ENCODE measurements at regions not wholly inside any gene's neighbourhood (a gene's known extent, or its start where the extent isn't known, plus 50 kb on each side); places are given as distances from the start of the nearest gene placed in this dataset.

DNA sequence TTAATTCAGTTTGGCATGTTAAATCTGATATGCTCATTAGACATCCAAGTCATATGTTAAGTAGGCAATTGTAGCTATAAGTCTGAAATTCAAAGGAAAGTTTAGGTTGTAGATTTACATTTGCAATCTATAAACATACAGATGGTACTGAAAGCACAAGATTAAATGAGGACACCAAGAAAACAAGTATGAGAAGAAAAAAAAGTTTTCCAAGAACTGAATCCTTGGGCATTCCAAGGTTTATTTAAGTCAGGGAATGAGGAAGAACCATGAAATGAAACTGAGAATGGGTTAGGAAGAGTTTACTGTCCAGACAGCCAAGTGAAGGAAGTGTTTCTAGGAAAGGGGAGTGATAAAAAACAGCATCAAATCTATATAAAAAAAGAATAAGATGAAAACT, 756.1 kb upstream of the DPPA4 start:
- H3K36me3 ChIP-seq (ENCODE audit: control insufficient read depth in 2 of 2, insufficient read depth in 2 of 2, low read length in 2 of 2) = no peaks in the 10 kb centered on the region
- no peak overlapping the region for H3K27ac ChIP-seq (ENCODE audit: low read length)
- no peaks in the 10 kb centered on the region for H3K27me3 ChIP-seq (ENCODE audit: control insufficient read depth in 1 of 2, insufficient read depth in 2 of 2, low read length in 2 of 2)
- no peak overlapping the region for H3K4me3 ChIP-seq (ENCODE audit: low read length in 2 of 2)
- H3K9me3 ChIP-seq (ENCODE audit: control insufficient read depth in 2 of 2, low read length in 2 of 2) = no peaks in the 10 kb centered on the region
- peaks cover 4% of the 10 kb centered on the region for H3K4me1 ChIP-seq (ENCODE audit: control insufficient read depth, insufficient read depth, low read length)
- no peak overlapping the region for H3K9ac ChIP-seq (ENCODE audit: low read length in 2 of 2)

DNA sequence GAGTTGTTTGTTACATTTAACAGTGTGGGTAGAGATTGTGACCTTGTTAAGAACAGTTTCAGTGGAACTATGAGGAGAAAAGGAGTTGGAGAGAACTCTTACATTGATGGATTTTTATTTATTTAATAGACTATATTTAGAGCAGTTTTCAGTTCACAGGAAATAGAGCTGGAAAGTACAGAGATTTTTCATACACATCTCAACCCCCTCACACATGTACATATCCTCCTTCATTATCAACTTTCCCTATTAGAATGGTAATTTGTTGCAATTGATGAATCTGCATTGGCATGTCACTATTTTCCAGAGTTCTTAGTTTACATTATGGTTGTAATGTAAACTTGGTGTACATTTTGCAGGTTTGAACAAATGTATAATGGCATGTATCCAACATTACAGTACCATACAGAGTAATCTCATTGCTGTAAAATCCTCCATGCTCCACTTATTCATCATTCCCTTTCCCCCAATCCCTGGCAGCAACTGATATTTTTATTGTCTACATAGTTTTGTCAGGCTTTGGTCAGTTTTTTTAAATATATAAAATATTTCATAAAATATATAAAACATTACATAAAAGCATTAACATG, 756.6 kb upstream of the DPPA4 start:
- Histone ChIP-seq H3K4me3 (ENCODE audit: low read length in 2 of 2) (no peak overlapping the region), H3K27ac (ENCODE audit: low read length) (no peak overlapping the region), H3K27me3 (ENCODE audit: control insufficient read depth in 1 of 2, insufficient read depth in 2 of 2, low read length in 2 of 2) (no peaks in the 10 kb centered on the region), H3K9me3 (ENCODE audit: control insufficient read depth in 2 of 2, low read length in 2 of 2) (no peaks in the 10 kb centered on the region), H3K4me1 (ENCODE audit: control insufficient read depth, insufficient read depth, low read length) (peaks cover 4% of the 10 kb centered on the region), H3K9ac (ENCODE audit: low read length in 2 of 2) (no peak overlapping the region), H3K36me3 (ENCODE audit: control insufficient read depth in 2 of 2, insufficient read depth in 2 of 2, low read length in 2 of 2) (no peaks in the 10 kb centered on the region)

GRCh38 chr3:110099711-110100110, 762.4 kb upstream of the DPPA4 start:
- Histone ChIP-seq H3K27ac (ENCODE audit: low read length) (no peak overlapping the region), H3K9ac (ENCODE audit: low read length in 2 of 2) (no peak overlapping the region)

GRCh38 chr3:110101361-110101760, 764.0 kb upstream of the DPPA4 start:
- no peaks in the 10 kb centered on the region for H3K36me3 ChIP-seq (ENCODE audit: control insufficient read depth in 2 of 2, insufficient read depth in 2 of 2, low read length in 2 of 2)
- no peak overlapping the region for H3K9ac ChIP-seq (ENCODE audit: low read length in 2 of 2)
- H3K4me3 ChIP-seq (ENCODE audit: low read length in 2 of 2) = no peak overlapping the region
- H3K9me3 ChIP-seq (ENCODE audit: control insufficient read depth in 2 of 2, low read length in 2 of 2) = no peaks in the 10 kb centered on the region
- H3K4me1 ChIP-seq (ENCODE audit: control insufficient read depth, insufficient read depth, low read length) = no peaks in the 10 kb centered on the region
- H3K27ac ChIP-seq (ENCODE audit: low read length) = no peak overlapping the region
- no peaks in the 10 kb centered on the region for H3K27me3 ChIP-seq (ENCODE audit: control insufficient read depth in 1 of 2, insufficient read depth in 2 of 2, low read length in 2 of 2)

More at GRCh38 chr3:110099711-110100110, 762.4 kb upstream of the DPPA4 start:
- Histone ChIP-seq H3K36me3 (ENCODE audit: control insufficient read depth in 2 of 2, insufficient read depth in 2 of 2, low read length in 2 of 2) (no peaks in the 10 kb centered on the region), H3K4me1 (ENCODE audit: control insufficient read depth, insufficient read depth, low read length) (no peaks in the 10 kb centered on the region), H3K27me3 (ENCODE audit: control insufficient read depth in 1 of 2, insufficient read depth in 2 of 2, low read length in 2 of 2) (no peaks in the 10 kb centered on the region), H3K9me3 (ENCODE audit: control insufficient read depth in 2 of 2, low read length in 2 of 2) (no peaks in the 10 kb centered on the region), H3K4me3 (ENCODE audit: low read length in 2 of 2) (no peak overlapping the region)

DNA sequence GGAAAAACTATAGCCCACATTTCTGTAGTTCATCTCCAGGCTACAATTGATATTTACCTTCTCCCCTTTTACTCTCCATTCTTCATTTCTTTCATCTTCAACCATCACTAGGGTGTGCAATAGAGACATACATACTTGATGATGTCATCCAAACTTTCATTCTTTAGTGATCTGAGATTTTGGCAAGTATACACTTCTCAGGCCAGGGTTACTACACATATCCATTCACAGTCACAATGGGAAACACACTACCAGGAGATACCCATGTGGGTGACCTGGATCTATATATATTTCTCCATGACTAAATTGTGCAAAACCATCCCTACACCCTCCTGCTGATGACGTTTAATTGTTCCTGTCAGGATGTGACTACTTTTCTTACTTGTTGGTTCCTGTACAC, 769.5 kb upstream of the DPPA4 start:
- Histone ChIP-seq H3K4me3 (ENCODE audit: low read length in 2 of 2) (no peak overlapping the region), H3K9me3 (ENCODE audit: control insufficient read depth in 2 of 2, low read length in 2 of 2) (no peaks in the 10 kb centered on the region), H3K9ac (ENCODE audit: low read length in 2 of 2) (no peak overlapping the region), H3K27ac (ENCODE audit: low read length) (no peak overlapping the region), H3K4me1 (ENCODE audit: control insufficient read depth, insufficient read depth, low read length) (no peaks in the 10 kb centered on the region), H3K27me3 (ENCODE audit: control insufficient read depth in 1 of 2, insufficient read depth in 2 of 2, low read length in 2 of 2) (no peaks in the 10 kb centered on the region), H3K36me3 (ENCODE audit: control insufficient read depth in 2 of 2, insufficient read depth in 2 of 2, low read length in 2 of 2) (no peaks in the 10 kb centered on the region)

- no peak overlapping the region for H3K27ac ChIP-seq (ENCODE audit: low read length)
- H3K4me1 ChIP-seq (ENCODE audit: control insufficient read depth, insufficient read depth, low read length) = no peaks in the 10 kb centered on the region
- H3K27me3 ChIP-seq (ENCODE audit: control insufficient read depth in 1 of 2, insufficient read depth in 2 of 2, low read length in 2 of 2) = no peaks in the 10 kb centered on the region
- H3K9ac ChIP-seq (ENCODE audit: low read length in 2 of 2) = no peak overlapping the region
- H3K4me3 ChIP-seq (ENCODE audit: low read length in 2 of 2) = no peak overlapping the region
- H3K9me3 ChIP-seq (ENCODE audit: control insufficient read depth in 2 of 2, low read length in 2 of 2) = no peaks in the 10 kb centered on the region
- no peaks in the 10 kb centered on the region for H3K36me3 ChIP-seq (ENCODE audit: control insufficient read depth in 2 of 2, insufficient read depth in 2 of 2, low read length in 2 of 2)
These were observed 786.6 kb upstream of the DPPA4 start for GRCh38 chr3:110123946-110124345.

GRCh38 chr3:110126065-110126464, 788.7 kb upstream of the DPPA4 start:
- Histone ChIP-seq H3K9me3 (ENCODE audit: control insufficient read depth in 2 of 2, low read length in 2 of 2) (no peaks in the 10 kb centered on the region), H3K4me3 (ENCODE audit: low read length in 2 of 2) (no peak overlapping the region), H3K27ac (ENCODE audit: low read length) (no peak overlapping the region), H3K4me1 (ENCODE audit: control insufficient read depth, insufficient read depth, low read length) (no peaks in the 10 kb centered on the region), H3K27me3 (ENCODE audit: control insufficient read depth in 1 of 2, insufficient read depth in 2 of 2, low read length in 2 of 2) (no peaks in the 10 kb centered on the region), H3K9ac (ENCODE audit: low read length in 2 of 2) (no peak overlapping the region), H3K36me3 (ENCODE audit: control insufficient read depth in 2 of 2, insufficient read depth in 2 of 2, low read length in 2 of 2) (no peaks in the 10 kb centered on the region)

DNA sequence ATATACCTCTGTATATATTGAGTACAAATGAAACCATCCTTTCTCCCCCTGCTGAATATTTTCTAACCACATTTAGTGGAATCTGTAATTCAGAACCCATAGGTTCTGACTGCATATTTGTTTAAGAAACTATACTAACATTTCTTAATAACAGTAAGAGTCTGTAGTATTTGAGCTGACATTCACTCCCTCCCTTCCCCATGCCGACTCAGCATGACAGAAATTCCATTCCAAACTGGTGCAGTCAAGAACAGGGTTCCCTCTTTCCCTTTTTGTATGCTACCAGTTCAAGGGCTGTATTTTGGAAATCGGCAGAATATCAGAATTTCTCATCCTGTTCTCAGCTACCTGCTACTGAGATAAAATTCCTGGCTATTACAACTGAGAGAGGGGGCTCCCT, 796.6 kb upstream of the DPPA4 start:
- Histone ChIP-seq H3K27me3 (ENCODE audit: control insufficient read depth in 1 of 2, insufficient read depth in 2 of 2, low read length in 2 of 2) (no peaks in the 10 kb centered on the region), H3K9ac (ENCODE audit: low read length in 2 of 2) (no peak overlapping the region), H3K9me3 (ENCODE audit: control insufficient read depth in 2 of 2, low read length in 2 of 2) (no peaks in the 10 kb centered on the region), H3K36me3 (ENCODE audit: control insufficient read depth in 2 of 2, insufficient read depth in 2 of 2, low read length in 2 of 2) (no peaks in the 10 kb centered on the region), H3K4me1 (ENCODE audit: control insufficient read depth, insufficient read depth, low read length) (no peaks in the 10 kb centered on the region), H3K27ac (ENCODE audit: low read length) (no peak overlapping the region), H3K4me3 (ENCODE audit: low read length in 2 of 2) (no peak overlapping the region)

GRCh38 chr3:110139048-110139447, 801.7 kb upstream of the DPPA4 start:
- no peaks in the 10 kb centered on the region for H3K4me1 ChIP-seq (ENCODE audit: control insufficient read depth, insufficient read depth, low read length)
- no peaks in the 10 kb centered on the region for H3K9me3 ChIP-seq (ENCODE audit: control insufficient read depth in 2 of 2, low read length in 2 of 2)
- H3K27me3 ChIP-seq (ENCODE audit: control insufficient read depth in 1 of 2, insufficient read depth in 2 of 2, low read length in 2 of 2) = no peaks in the 10 kb centered on the region
- no peak overlapping the region for H3K9ac ChIP-seq (ENCODE audit: low read length in 2 of 2)
- H3K4me3 ChIP-seq (ENCODE audit: low read length in 2 of 2) = no peak overlapping the region
- H3K27ac ChIP-seq (ENCODE audit: low read length) = no peak overlapping the region
- no peaks in the 10 kb centered on the region for H3K36me3 ChIP-seq (ENCODE audit: control insufficient read depth in 2 of 2, insufficient read depth in 2 of 2, low read length in 2 of 2)

GRCh38 chr3:110139821-110140220, 802.5 kb upstream of the DPPA4 start:
- Histone ChIP-seq H3K9me3 (ENCODE audit: control insufficient read depth in 2 of 2, low read length in 2 of 2) (no peaks in the 10 kb centered on the region), H3K27me3 (ENCODE audit: control insufficient read depth in 1 of 2, insufficient read depth in 2 of 2, low read length in 2 of 2) (no peaks in the 10 kb centered on the region), H3K4me1 (ENCODE audit: control insufficient read depth, insufficient read depth, low read length) (no peaks in the 10 kb centered on the region), H3K27ac (ENCODE audit: low read length) (no peak overlapping the region), H3K9ac (ENCODE audit: low read length in 2 of 2) (no peak overlapping the region), H3K36me3 (ENCODE audit: control insufficient read depth in 2 of 2, insufficient read depth in 2 of 2, low read length in 2 of 2) (no peaks in the 10 kb centered on the region), H3K4me3 (ENCODE audit: low read length in 2 of 2) (no peak overlapping the region)

DNA sequence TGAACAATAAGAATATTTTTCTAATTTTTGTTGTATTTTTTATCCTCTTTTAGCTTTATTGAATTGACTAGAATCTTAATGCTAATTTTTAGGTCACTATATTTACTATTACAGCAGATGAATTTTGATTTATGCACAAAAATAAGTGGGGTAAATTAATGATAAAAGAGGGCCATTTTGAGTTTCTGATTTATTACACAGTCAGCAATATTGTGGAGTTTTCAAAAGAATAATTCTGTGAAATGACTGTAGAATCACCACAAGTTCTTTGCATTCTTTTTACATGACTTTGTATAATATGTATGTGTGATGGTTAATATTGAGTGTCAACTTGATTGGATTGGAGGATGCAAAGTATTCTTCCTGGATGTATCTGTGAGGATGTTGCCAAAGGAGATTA, 812.4 kb upstream of the DPPA4 start:
- no peaks in the 10 kb centered on the region for H3K4me1 ChIP-seq (ENCODE audit: control insufficient read depth, insufficient read depth, low read length)
- H3K9ac ChIP-seq (ENCODE audit: low read length in 2 of 2) = no peak overlapping the region
- no peaks in the 10 kb centered on the region for H3K9me3 ChIP-seq (ENCODE audit: control insufficient read depth in 2 of 2, low read length in 2 of 2)
- H3K27me3 ChIP-seq (ENCODE audit: control insufficient read depth in 1 of 2, insufficient read depth in 2 of 2, low read length in 2 of 2) = no peaks in the 10 kb centered on the region
- H3K27ac ChIP-seq (ENCODE audit: low read length) = no peak overlapping the region
- H3K4me3 ChIP-seq (ENCODE audit: low read length in 2 of 2) = no peak overlapping the region
- H3K36me3 ChIP-seq (ENCODE audit: control insufficient read depth in 2 of 2, insufficient read depth in 2 of 2, low read length in 2 of 2) = no peaks in the 10 kb centered on the region

All from stomach smooth muscle (tissue), 2 donors.